ENCODE measurements at regions not wholly inside any gene's neighbourhood (a gene's known extent, or its start where the extent isn't known, plus 50 kb on each side); places are given as distances from the start of the nearest gene placed in this dataset.

GRCh38 chr6:155818698-155819097 lies 363.1 kb upstream of the NOX3 start:
- no peaks in the 10 kb centered on the region for H3K27me3 ChIP-seq (replicated peaks; ENCODE audit: insufficient read depth, low read length)
- TF ChIP-seq CTCF (IDR thresholded peaks at IDR 0.05; ENCODE audit: low read length), result no peak
- no peak for TF ChIP-seq EZH2phosphoT487 (IDR thresholded peaks at IDR 0.05; ENCODE audit: low read length)
- no peak for TF ChIP-seq EZH2 (optimal IDR thresholded peaks at IDR 0.05; ENCODE audit: low read depth, low read length)
- H3K79me2 ChIP-seq (ENCODE audit: low read length), result no peaks in the 10 kb centered on the region
- H3K36me3 ChIP-seq (replicated peaks; ENCODE audit: insufficient read depth, low read length), result no peaks in the 10 kb centered on the region
- no peaks in the 10 kb centered on the region for H3K9me3 ChIP-seq (replicated peaks; ENCODE audit: insufficient read depth, low read length)
- no peaks in the 10 kb centered on the region for H3K9me2 ChIP-seq (replicated peaks; ENCODE audit: insufficient read depth, low read length)
- no peaks in the 10 kb centered on the region for H3F3A ChIP-seq (ENCODE audit: insufficient read depth, low read length)
- no peak overlapping the region for H3K4me3 ChIP-seq (ENCODE audit: low read length)
- DNase-seq, result no peak
- no peak overlapping the region for H2AFZ ChIP-seq (ENCODE audit: low read length)
- H3K27ac ChIP-seq (ENCODE audit: low read length), result no peak overlapping the region
- no peak overlapping the region for H3K4me2 ChIP-seq (ENCODE audit: low read depth, low read length)
- H3K9ac ChIP-seq (ENCODE audit: low read length), result no peak overlapping the region
- H3K4me1 ChIP-seq (ENCODE audit: low read length), result no peaks in the 10 kb centered on the region
- no peaks in the 10 kb centered on the region for H4K20me1 ChIP-seq (ENCODE audit: insufficient read depth, low read length)

- H3K27ac ChIP-seq (ENCODE audit: low read length), result no peak overlapping the region
- H3K9me3 ChIP-seq (replicated peaks; ENCODE audit: insufficient read depth, low read length), result no peaks in the 10 kb centered on the region
- H4K20me1 ChIP-seq (ENCODE audit: insufficient read depth, low read length), result no peaks in the 10 kb centered on the region
- no peaks in the 10 kb centered on the region for H3K9me2 ChIP-seq (replicated peaks; ENCODE audit: insufficient read depth, low read length)
- no peaks in the 10 kb centered on the region for H3K27me3 ChIP-seq (replicated peaks; ENCODE audit: insufficient read depth, low read length)
- no peak for DNase-seq
- H3F3A ChIP-seq (ENCODE audit: insufficient read depth, low read length), result no peaks in the 10 kb centered on the region
- H3K4me1 ChIP-seq (ENCODE audit: low read length), result no peaks in the 10 kb centered on the region
- H3K36me3 ChIP-seq (replicated peaks; ENCODE audit: insufficient read depth, low read length), result no peaks in the 10 kb centered on the region
- H3K79me2 ChIP-seq (ENCODE audit: low read length), result no peaks in the 10 kb centered on the region
- H3K9ac ChIP-seq (ENCODE audit: low read length), result no peak overlapping the region
- H3K4me2 ChIP-seq (ENCODE audit: low read depth, low read length), result no peak overlapping the region
- TF ChIP-seq EZH2 (optimal IDR thresholded peaks at IDR 0.05; ENCODE audit: low read depth, low read length) (no peak), CTCF (IDR thresholded peaks at IDR 0.05; ENCODE audit: low read length) (no peak), EZH2phosphoT487 (IDR thresholded peaks at IDR 0.05; ENCODE audit: low read length) (no peak)
- no peak overlapping the region for H2AFZ ChIP-seq (ENCODE audit: low read length)
- no peak overlapping the region for H3K4me3 ChIP-seq (ENCODE audit: low read length)
Measured at GRCh38 chr6:155813548-155813947, 357.9 kb upstream of the NOX3 start.

DNA sequence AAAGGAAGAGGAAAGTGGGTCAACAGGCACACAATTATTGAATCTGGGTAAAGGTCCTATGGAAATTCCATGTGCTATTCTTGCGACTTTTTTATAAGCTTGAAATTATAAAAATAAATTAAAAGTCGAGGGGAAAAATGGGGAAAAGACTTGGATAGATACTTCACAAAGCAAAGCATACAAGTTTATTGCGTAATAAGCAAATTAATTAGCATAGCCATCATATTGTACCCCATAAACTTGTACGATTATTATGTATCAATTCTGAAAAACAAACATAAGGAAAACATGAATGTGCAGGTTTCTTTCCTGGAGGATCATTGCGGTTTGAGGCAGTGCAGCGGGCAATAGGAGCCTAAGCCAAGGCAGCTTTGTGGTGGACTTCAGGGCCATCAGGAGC lies 351.6 kb upstream of the NOX3 start:
- Histone ChIP-seq H3K79me2 (ENCODE audit: low read length) (no peaks in the 10 kb centered on the region), H3K9me3 (replicated peaks; ENCODE audit: insufficient read depth, low read length) (no peaks in the 10 kb centered on the region), H3K4me3 (ENCODE audit: low read length) (no peak overlapping the region), H3K9ac (ENCODE audit: low read length) (no peak overlapping the region), H3K27ac (ENCODE audit: low read length) (no peak overlapping the region), H3K4me2 (ENCODE audit: low read depth, low read length) (no peak overlapping the region), H4K20me1 (ENCODE audit: insufficient read depth, low read length) (no peaks in the 10 kb centered on the region), H3K27me3 (replicated peaks; ENCODE audit: insufficient read depth, low read length) (no peaks in the 10 kb centered on the region), H3K4me1 (ENCODE audit: low read length) (no peaks in the 10 kb centered on the region), H3F3A (ENCODE audit: insufficient read depth, low read length) (no peaks in the 10 kb centered on the region), H3K9me2 (replicated peaks; ENCODE audit: insufficient read depth, low read length) (no peaks in the 10 kb centered on the region), H2AFZ (ENCODE audit: low read length) (no peak overlapping the region), H3K36me3 (replicated peaks; ENCODE audit: insufficient read depth, low read length) (no peaks in the 10 kb centered on the region)
- no peak for TF ChIP-seq EZH2 (optimal IDR thresholded peaks at IDR 0.05; ENCODE audit: low read depth, low read length)
- no peak for TF ChIP-seq EZH2phosphoT487 (IDR thresholded peaks at IDR 0.05; ENCODE audit: low read length)
- TF ChIP-seq CTCF (IDR thresholded peaks at IDR 0.05; ENCODE audit: low read length), result no peak
- no peak for DNase-seq
